NB4 (cell line): ENCODE measurements at regions not wholly inside any gene's neighbourhood (a gene's known extent, or its start where the extent isn't known, plus 50 kb on each side); places are given as distances from the start of the nearest gene placed in this dataset.

Source experiments
- DNase-seq: peaks from one replicate; pipeline ENCODE4 v3.0.0; 2010; ENCODE audit warnings: low read depth
- H3K4me3 ChIP-seq: one replicate; pipeline ENCODE4 v1.5.1; 2011; ENCODE audit warnings: mild to moderate bottlenecking, low read depth, low read length, moderate library complexity
- CTCF ChIP-seq: IDR thresholded peaks from one replicate; pipeline ENCODE4 v1.5.1; 2012; ENCODE audit warnings: low read depth, low read length
- MAX ChIP-seq: IDR thresholded peaks from 2 replicates; pipeline ENCODE4 v1.6.1; 2011; ENCODE audit warnings: low read depth, low read length
- MYC ChIP-seq: IDR thresholded peaks from 2 replicates; pipeline ENCODE4 v1.6.1; 2011; ENCODE audit warnings: low read depth, low read length
- POLR2A ChIP-seq: IDR thresholded peaks from 2 replicates; pipeline ENCODE4 v1.6.1; 2011; ENCODE audit warnings: mild to moderate bottlenecking; ENCODE audit not compliant: insufficient read length; ENCODE audit errors: extremely low read depth

GRCh38 chrX:10781847-10782530 is 161.6 kb upstream of the MID1 start:
- TF ChIP-seq MYC: no peak
- TF ChIP-seq POLR2A: no peak
- TF ChIP-seq CTCF: no peak
- TF ChIP-seq MAX: no peak
- DNase-seq: no peak

GRCh38 chrX:10783451-10783995 is 163.1 kb upstream of the MID1 start:
- no peak for TF ChIP-seq CTCF
- no peak for DNase-seq
- no peak overlapping the region for H3K4me3 ChIP-seq

More at GRCh38 chrX:10781847-10782530, 161.6 kb upstream of the MID1 start:
- H3K4me3 ChIP-seq: no peak overlapping the region

GRCh38 chrX:10787264-10787663 is 166.9 kb upstream of the MID1 start:
- no peak overlapping the region for H3K4me3 ChIP-seq
- no peak for TF ChIP-seq MYC
- no peak for TF ChIP-seq POLR2A
- no peak for TF ChIP-seq MAX
- TF ChIP-seq CTCF: no peak
- DNase-seq: no peak

- H3K4me3 ChIP-seq: no peak overlapping the region
- TF ChIP-seq MAX (no peak), POLR2A (no peak), CTCF (no peak), MYC (no peak)
- DNase-seq: no peak
These were observed 173.8 kb upstream of the MID1 start for GRCh38 chrX:10794203-10794630.

- no peak overlapping the region for H3K4me3 ChIP-seq
- TF ChIP-seq MYC: no peak
- no peak for TF ChIP-seq CTCF
- TF ChIP-seq POLR2A: no peak
- no peak for TF ChIP-seq MAX
- DNase-seq: no peak
These were observed 175.3 kb upstream of the MID1 start for GRCh38 chrX:10795721-10796120.

GRCh38 chrX:10797466-10797865 is 177.1 kb upstream of the MID1 start:
- TF ChIP-seq MYC: no peak
- no peak for TF ChIP-seq CTCF
- no peak for TF ChIP-seq MAX
- TF ChIP-seq POLR2A: no peak
- no peak for DNase-seq
- no peak overlapping the region for H3K4me3 ChIP-seq
